LNCAP (cell line): ENCODE measurements at regions not wholly inside any gene's neighbourhood (a gene's known extent, or its start where the extent isn't known, plus 50 kb on each side); places are given as distances from the start of the nearest gene placed in this dataset.

Source experiments
- TF ChIP-seq, protein P1 (sequence below): fragments of 450-650 bp; IDR thresholded peaks from 2 replicates; pipeline ENCODE4 v1.5.1; 2017; ENCODE audit warnings: mild to moderate bottlenecking

DNA sequence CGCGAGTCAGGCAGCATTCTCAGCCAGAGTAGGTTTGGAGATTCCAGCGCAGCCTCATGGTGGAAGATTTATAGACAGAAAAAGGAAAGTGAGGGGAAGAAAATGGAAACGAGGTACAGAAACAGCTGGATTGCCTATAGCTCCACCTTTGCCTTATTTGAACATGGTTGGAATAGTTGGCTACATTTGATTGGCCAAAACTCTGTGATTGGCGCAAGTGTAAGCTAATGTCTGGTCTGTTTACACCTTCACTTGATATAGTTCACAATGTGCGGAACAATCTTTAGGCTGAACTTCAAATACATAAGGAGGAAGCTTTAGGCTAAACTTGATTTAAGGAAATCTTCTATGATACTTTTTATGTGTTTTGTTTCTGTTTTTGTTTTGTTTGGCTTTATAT is 1191.9 kb downstream of the NSUN3 start:
- TF ChIP-seq, protein P1, sequence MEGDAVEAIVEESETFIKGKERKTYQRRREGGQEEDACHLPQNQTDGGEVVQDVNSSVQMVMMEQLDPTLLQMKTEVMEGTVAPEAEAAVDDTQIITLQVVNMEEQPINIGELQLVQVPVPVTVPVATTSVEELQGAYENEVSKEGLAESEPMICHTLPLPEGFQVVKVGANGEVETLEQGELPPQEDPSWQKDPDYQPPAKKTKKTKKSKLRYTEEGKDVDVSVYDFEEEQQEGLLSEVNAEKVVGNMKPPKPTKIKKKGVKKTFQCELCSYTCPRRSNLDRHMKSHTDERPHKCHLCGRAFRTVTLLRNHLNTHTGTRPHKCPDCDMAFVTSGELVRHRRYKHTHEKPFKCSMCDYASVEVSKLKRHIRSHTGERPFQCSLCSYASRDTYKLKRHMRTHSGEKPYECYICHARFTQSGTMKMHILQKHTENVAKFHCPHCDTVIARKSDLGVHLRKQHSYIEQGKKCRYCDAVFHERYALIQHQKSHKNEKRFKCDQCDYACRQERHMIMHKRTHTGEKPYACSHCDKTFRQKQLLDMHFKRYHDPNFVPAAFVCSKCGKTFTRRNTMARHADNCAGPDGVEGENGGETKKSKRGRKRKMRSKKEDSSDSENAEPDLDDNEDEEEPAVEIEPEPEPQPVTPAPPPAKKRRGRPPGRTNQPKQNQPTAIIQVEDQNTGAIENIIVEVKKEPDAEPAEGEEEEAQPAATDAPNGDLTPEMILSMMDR, result no peak

DNA sequence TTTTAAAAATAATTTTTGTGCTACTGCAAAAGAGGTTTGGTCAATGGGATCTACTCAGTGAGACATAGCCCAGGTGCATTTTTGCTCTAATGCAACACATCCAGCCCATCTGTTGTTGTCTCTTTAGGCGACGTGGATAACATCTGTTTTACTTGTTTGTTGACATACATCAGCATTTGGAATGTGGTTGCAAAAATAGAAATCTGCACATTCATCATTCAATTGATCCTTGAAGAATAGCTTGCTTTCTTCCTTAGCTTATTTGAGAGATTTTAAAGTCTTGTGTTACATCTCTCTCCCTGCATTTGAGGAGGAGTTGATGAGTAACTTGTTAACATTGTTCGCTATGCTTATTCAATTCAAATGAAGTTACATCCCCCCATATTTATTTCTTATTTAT is 1202.3 kb downstream of the NSUN3 start:
- TF ChIP-seq, protein P1, result no peak

GRCh38 chr3:95271395-95271794 is 1208.5 kb downstream of the NSUN3 start:
- TF ChIP-seq, protein P1, result no peak

DNA sequence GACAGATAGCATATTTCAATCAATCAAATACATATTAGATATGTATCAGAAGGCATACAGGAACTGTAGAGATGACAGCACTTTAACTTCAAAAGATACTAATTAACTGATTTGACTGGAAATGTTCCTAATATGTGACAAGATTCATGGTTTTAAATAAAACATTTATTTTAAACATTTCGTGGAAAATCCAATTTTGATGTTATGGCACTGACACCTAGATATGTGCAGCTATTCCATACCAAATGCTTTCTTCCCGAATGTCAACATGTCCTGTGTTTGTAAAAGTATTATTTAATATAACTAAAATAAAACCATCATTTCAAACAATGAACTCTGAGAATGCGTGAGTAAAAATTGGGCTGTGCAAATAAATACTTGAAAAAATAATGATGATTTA is 1209.3 kb downstream of the NSUN3 start:
- TF ChIP-seq, protein P1, result no peak

DNA sequence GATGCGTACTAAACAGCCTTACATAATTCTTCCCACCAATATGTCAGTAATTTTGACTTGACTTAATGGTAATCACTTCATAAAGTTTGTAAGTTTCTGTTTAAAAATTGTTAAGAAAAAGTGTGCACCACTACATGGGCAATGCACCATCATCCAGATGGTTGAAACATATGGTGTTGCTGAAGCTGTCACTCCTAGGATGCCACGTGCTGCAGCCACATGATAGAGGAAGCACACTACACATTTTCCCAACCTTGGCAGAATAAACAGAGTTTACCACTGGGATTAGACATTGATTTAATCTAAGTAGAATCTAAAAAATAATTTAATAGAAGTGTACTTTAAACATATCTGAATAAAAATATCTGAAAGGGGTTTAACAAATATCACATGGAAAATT is 1209.9 kb downstream of the NSUN3 start:
- TF ChIP-seq, protein P1, result no peak

- TF ChIP-seq, protein P1, result no peak
These were observed 1214.8 kb downstream of the NSUN3 start for GRCh38 chr3:95277613-95278012.

GRCh38 chr3:95280711-95281352 is 1218.0 kb downstream of the NSUN3 start:
- TF ChIP-seq, protein P1, result no peak

GRCh38 chr3:95289295-95289694 is 1226.4 kb downstream of the NSUN3 start:
- TF ChIP-seq, protein P1, result no peak
